ENCODE measurements at regions not wholly inside any gene's neighbourhood (a gene's known extent, or its start where the extent isn't known, plus 50 kb on each side); places are given as distances from the start of the nearest gene placed in this dataset.

- Histone ChIP-seq H3K4me3 (ENCODE audit: low read depth, low read length) (no peak overlapping the region), H3K36me3 (ENCODE audit: control insufficient read depth in 2 of 2, insufficient read depth in 1 of 2, low read length in 2 of 2) (no peaks in the 10 kb centered on the region), H3K4me1 (ENCODE audit: control insufficient read depth, insufficient read depth, low read length) (no peaks in the 10 kb centered on the region), H3K27ac (ENCODE audit: extremely low read depth, low read depth, low read length) (no peak overlapping the region), H3K9me3 (ENCODE audit: control insufficient read depth, insufficient read depth, low read depth, low read length) (no peaks in the 10 kb centered on the region)
- TF ChIP-seq WT1 (tag by site-specific recombination; IDR thresholded peaks at IDR 0.05): no peak
- POLR2A ChIA-PET: no interaction called here
- CTCF ChIA-PET: interaction anchor here (0.5 kb wide), 1 partner anchor 42 kb away, joined by 4 read pairs; no protein-coding TSS in a partner anchor
Observed at GRCh38 chr20:40313730-40314129, 375.3 kb downstream of the MAFB start.

GRCh38 chr20:40309731-40310130, 379.3 kb downstream of the MAFB start:
- POLR2A ChIA-PET: no interaction called here

More at GRCh38 chr20:40309731-40310130, 379.3 kb downstream of the MAFB start:
- CTCF ChIA-PET: no interaction called here
- TF ChIP-seq ZNF366 (tag by site-specific recombination; conservative IDR thresholded peaks at IDR 0.05): no peak
- no peak for TF ChIP-seq ZNF18 (tag by site-specific recombination; IDR thresholded peaks at IDR 0.05)
- TF ChIP-seq ZNF16 (tag by site-specific recombination; IDR thresholded peaks at IDR 0.05; ENCODE audit: low read depth): no peak
- TF ChIP-seq ZBTB10 (tag by site-specific recombination; IDR thresholded peaks at IDR 0.05): no peak
- no peak for TF ChIP-seq ZNF626 (tag by site-specific recombination; IDR thresholded peaks at IDR 0.05)
- TF ChIP-seq ZNF26 (tag by site-specific recombination; IDR thresholded peaks at IDR 0.05): no peak
- TF ChIP-seq ZNF433 (tag by site-specific recombination; IDR thresholded peaks at IDR 0.05; ENCODE audit: low read depth): no peak
- TF ChIP-seq YY2 (tag by site-specific recombination; IDR thresholded peaks at IDR 0.05): no peak
- no peak for TF ChIP-seq ZNF639 (tag by site-specific recombination; IDR thresholded peaks at IDR 0.05)
- TF ChIP-seq ZNF132 (tag by site-specific recombination; IDR thresholded peaks at IDR 0.05; ENCODE audit: borderline replicate concordance): no peak
- no peak for TF ChIP-seq ZBTB44 (tag by site-specific recombination; IDR thresholded peaks at IDR 0.05)
- TF ChIP-seq ZBTB6 (tag by site-specific recombination; IDR thresholded peaks at IDR 0.05): no peak
- no peak for TF ChIP-seq ZNF768 (tag by site-specific recombination; IDR thresholded peaks at IDR 0.05)
- Histone ChIP-seq H3K4me1 (ENCODE audit: control insufficient read depth, insufficient read depth, low read length) (no peaks in the 10 kb centered on the region), H3K27ac (ENCODE audit: extremely low read depth, low read depth, low read length) (no peak overlapping the region), H3K36me3 (ENCODE audit: control insufficient read depth in 2 of 2, insufficient read depth in 1 of 2, low read length in 2 of 2) (no peaks in the 10 kb centered on the region), H3K9me3 (ENCODE audit: control insufficient read depth, insufficient read depth, low read depth, low read length) (no peaks in the 10 kb centered on the region), H3K4me3 (ENCODE audit: low read depth, low read length) (no peak overlapping the region)

Data from HEK293 (cell line).